GM23338 (cell line): ENCODE measurements at regions not wholly inside any gene's neighbourhood (a gene's known extent, or its start where the extent isn't known, plus 50 kb on each side); places are given as distances from the start of the nearest gene placed in this dataset.

Source experiments
- ATAC-seq: fragments of 200-7000 bp; cut with Tn5 transposase; 3 replicates; pipeline ENCODE4 v1.9.1; 2020
- DNase-seq: peaks from one replicate; pipeline ENCODE4 v3.0.0-alpha.2; 2015; ENCODE audit warnings: low spot score
- H2AFZ ChIP-seq: fragments of 200-600 bp; sonication (generic); 2 replicates; pipeline ENCODE4 v1.8.0; 2016; ENCODE audit warnings: antibody characterized with exemption, mild to moderate bottlenecking, moderate library complexity
- H3F3A ChIP-seq: fragments of 200-600 bp; sonication (generic); replicated peaks from 2 replicates; pipeline ENCODE4 v1.8.0; 2017; ENCODE audit warnings: antibody characterized with exemption, mixed run types, low read depth
- H3K27ac ChIP-seq: fragments of 200-600 bp; sonication (generic); 2 replicates; pipeline ENCODE4 v1.6.1; 2016; ENCODE audit warnings: low read depth
- H3K27me3 ChIP-seq: fragments of 200-600 bp; sonication (generic); 2 replicates; pipeline ENCODE4 v1.8.0; 2016; ENCODE audit warnings: mild to moderate bottlenecking, mixed run types, moderate library complexity; ENCODE audit not compliant: insufficient read depth
- H3K36me3 ChIP-seq: fragments of 200-600 bp; sonication (generic); 2 replicates; pipeline ENCODE4 v1.8.0; 2016; ENCODE audit warnings: mild to moderate bottlenecking; ENCODE audit not compliant: insufficient read depth
- H3K4me1 ChIP-seq: fragments of 200-600 bp; sonication (generic); 2 replicates; pipeline ENCODE4 v1.8.0; 2016; ENCODE audit warnings: mild to moderate bottlenecking, moderate library complexity; ENCODE audit not compliant: insufficient read depth
- H3K4me2 ChIP-seq: fragments of 200-600 bp; sonication (generic); 2 replicates; pipeline ENCODE4 v1.7.1; 2017; ENCODE audit warnings: mixed run types
- H3K4me3 ChIP-seq: fragments of 200-600 bp; sonication (generic); 2 replicates; pipeline ENCODE4 v1.6.1; 2016; ENCODE audit warnings: mixed run types
- H3K79me2 ChIP-seq: fragments of 200-600 bp; sonication (generic); replicated peaks from 2 replicates; pipeline ENCODE4 v1.8.0; 2017; ENCODE audit warnings: mild to moderate bottlenecking; ENCODE audit not compliant: insufficient read depth
- H3K9me2 ChIP-seq: fragments of 200-600 bp; sonication (generic); 2 replicates; pipeline ENCODE4 v1.8.0; 2017; ENCODE audit not compliant: insufficient read depth
- H4K20me1 ChIP-seq: fragments of 200-600 bp; sonication (generic); replicated peaks from 2 replicates; pipeline ENCODE4 v1.8.0; 2017; ENCODE audit warnings: mild to moderate bottlenecking; ENCODE audit not compliant: insufficient read depth
- H3K27ac Mint-ChIP-seq: 2 replicates; pipeline ENCODE4 v1.8.0; 2020; ENCODE audit warnings: inconsistent platforms, mild to moderate bottlenecking, moderate library complexity, mixed read lengths
- H3K27me3 Mint-ChIP-seq: 3 replicates; pipeline ENCODE4 v1.8.0; 2022; ENCODE audit warnings: low read depth, mild to moderate bottlenecking, moderate library complexity, mixed read lengths, inconsistent platforms; ENCODE audit not compliant: insufficient read depth, poor library complexity
- H3K36me3 Mint-ChIP-seq: 3 replicates; pipeline ENCODE4 v1.8.0; 2021; ENCODE audit warnings: low read depth, mild to moderate bottlenecking, inconsistent platforms, moderate library complexity, mixed read lengths
- H3K4me1 Mint-ChIP-seq: 3 replicates; pipeline ENCODE4 v1.8.0; 2020; ENCODE audit warnings: mild to moderate bottlenecking, inconsistent platforms, mixed read lengths
- H3K4me3 Mint-ChIP-seq: 3 replicates; pipeline ENCODE4 v1.8.0; 2021; ENCODE audit warnings: moderate library complexity, mild to moderate bottlenecking, inconsistent platforms, mixed read lengths
- H3K9me3 Mint-ChIP-seq: 3 replicates; pipeline ENCODE4 v1.8.0; 2020; ENCODE audit warnings: moderate library complexity, mild to moderate bottlenecking, inconsistent platforms, mixed read lengths
- CREB1 ChIP-seq: fragments of 250-450 bp; sonication (Bioruptor Pico); IDR thresholded peaks from 2 replicates; pipeline ENCODE4 v1.5.0; 2020; ENCODE audit warnings: low read depth, mild to moderate bottlenecking, moderate library complexity
- ETS1 ChIP-seq: IDR thresholded peaks from 2 replicates; pipeline ENCODE4 v1.6.1; 2016; ENCODE audit warnings: antibody characterized with exemption
- JUNB ChIP-seq: IDR thresholded peaks from one replicate; pipeline ENCODE4 v1.6.1; 2016; ENCODE audit warnings: antibody characterized with exemption; ENCODE audit not compliant: unreplicated experiment
- POLR2AphosphoS5 ChIP-seq: IDR thresholded peaks from 2 replicates; pipeline ENCODE4 v1.6.1; 2016; ENCODE audit warnings: antibody characterized with exemption, low read depth
- REST ChIP-seq: IDR thresholded peaks from one replicate; pipeline ENCODE4 v1.6.1; 2018; ENCODE audit warnings: antibody characterized with exemption; ENCODE audit not compliant: unreplicated experiment
- ZNF114 ChIP-seq: fragments of 250-450 bp; sonication (Bioruptor Pico); IDR thresholded peaks from 2 replicates; pipeline ENCODE4 v1.5.0; 2020; ENCODE audit warnings: mild to moderate bottlenecking, moderate library complexity

GRCh38 chr7:437329-438251 is 82.1 kb downstream of the PDGFA start:
- TF ChIP-seq JUNB: no peak
- no peak for TF ChIP-seq REST
- no peak for TF ChIP-seq ETS1
- TF ChIP-seq ZNF114 (CRISPR knock-in tag): no peak
- no peak for TF ChIP-seq POLR2AphosphoS5
- Mint-ChIP-seq H3K27ac (peak overlapping the region; percentile 72; the same call in 1 of the 2 replicates), H3K4me1 (peaks cover 19% of the 10 kb centered on the region), H3K27me3 (peaks cover 6% of the 10 kb centered on the region), H3K36me3 (no peaks in the 10 kb centered on the region; the same call in 2 of the 3 replicates), H3K4me3 (no peak overlapping the region), H3K9me3 (peaks cover 8% of the 10 kb centered on the region; the same call in 1 of the 3 replicates)
- Histone ChIP-seq H3K4me3 (no peak overlapping the region), H3K4me2 (no peak overlapping the region), H3K27ac (no peak overlapping the region), H3K4me1 (peaks cover 8% of the 10 kb centered on the region; the same call in 1 of the 2 replicates), H3F3A (no peaks in the 10 kb centered on the region; the same call in 1 of the 2 replicates), H2AFZ (no peak overlapping the region), H4K20me1 (no peaks in the 10 kb centered on the region), H3K36me3 (no peaks in the 10 kb centered on the region), H3K79me2 (no peaks in the 10 kb centered on the region), H3K27me3 (no peaks in the 10 kb centered on the region), H3K9me2 (no peaks in the 10 kb centered on the region)
- DNase-seq (peak; percentile 32), ATAC-seq (peak; percentile 13)

- no peaks in the 10 kb centered on the region; the same call in 2 of the 3 replicates for H3K36me3 Mint-ChIP-seq
- Histone ChIP-seq H3F3A (no peaks in the 10 kb centered on the region; the same call in 1 of the 2 replicates), H3K36me3 (no peaks in the 10 kb centered on the region), H2AFZ (no peak overlapping the region), H3K27me3 (no peaks in the 10 kb centered on the region), H4K20me1 (no peaks in the 10 kb centered on the region), H3K4me3 (no peak overlapping the region), H3K79me2 (no peaks in the 10 kb centered on the region), H3K9me2 (no peaks in the 10 kb centered on the region), H3K27ac (no peak overlapping the region), H3K4me2 (no peak overlapping the region), H3K4me1 (peaks cover 8% of the 10 kb centered on the region; the same call in 1 of the 2 replicates)
- no peak overlapping the region for H3K4me3 Mint-ChIP-seq
- H3K4me1 Mint-ChIP-seq: peaks cover 19% of the 10 kb centered on the region
- DNase-seq (no peak), ATAC-seq (no peak)
- H3K9me3 Mint-ChIP-seq: peaks cover 8% of the 10 kb centered on the region; the same call in 1 of the 3 replicates
- H3K27ac Mint-ChIP-seq: no peak overlapping the region
- H3K27me3 Mint-ChIP-seq: peaks cover 6% of the 10 kb centered on the region
- TF ChIP-seq REST (no peak), CREB1 (CRISPR knock-in tag) (no peak)
Measured at GRCh38 chr7:438361-438760, 81.3 kb downstream of the PDGFA start.
